ENCODE measurements at regions not wholly inside any gene's neighbourhood (a gene's known extent, or its start where the extent isn't known, plus 50 kb on each side); places are given as distances from the start of the nearest gene placed in this dataset.

DNA sequence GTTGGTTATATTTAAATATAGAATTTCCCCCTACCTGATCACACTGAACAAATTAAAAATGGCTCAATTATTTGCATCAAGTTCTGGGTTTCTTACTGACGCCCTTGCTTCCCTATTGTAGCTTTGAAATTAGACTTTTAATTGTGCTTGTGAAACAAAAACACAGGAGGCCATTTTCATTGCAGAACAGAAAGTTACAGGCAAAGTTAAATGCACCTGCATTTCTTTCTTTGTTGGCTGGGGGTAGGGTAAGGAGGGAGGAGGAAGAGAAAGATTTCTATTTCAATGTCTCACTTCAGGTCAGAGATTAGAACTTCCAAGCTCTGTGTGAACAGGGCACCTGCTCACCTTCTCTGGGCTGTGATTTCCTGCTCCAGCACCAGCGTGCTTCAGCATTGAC is 199.6 kb downstream of the BCL11A start:
- TF ChIP-seq POLR2A (IDR thresholded peaks at IDR 0.05) (no peak), POLR2AphosphoS5 (IDR thresholded peaks at IDR 0.05) (no peak), EP300 (IDR thresholded peaks at IDR 0.05) (no peak)
- TF ChIP-seq, protein P1, sequence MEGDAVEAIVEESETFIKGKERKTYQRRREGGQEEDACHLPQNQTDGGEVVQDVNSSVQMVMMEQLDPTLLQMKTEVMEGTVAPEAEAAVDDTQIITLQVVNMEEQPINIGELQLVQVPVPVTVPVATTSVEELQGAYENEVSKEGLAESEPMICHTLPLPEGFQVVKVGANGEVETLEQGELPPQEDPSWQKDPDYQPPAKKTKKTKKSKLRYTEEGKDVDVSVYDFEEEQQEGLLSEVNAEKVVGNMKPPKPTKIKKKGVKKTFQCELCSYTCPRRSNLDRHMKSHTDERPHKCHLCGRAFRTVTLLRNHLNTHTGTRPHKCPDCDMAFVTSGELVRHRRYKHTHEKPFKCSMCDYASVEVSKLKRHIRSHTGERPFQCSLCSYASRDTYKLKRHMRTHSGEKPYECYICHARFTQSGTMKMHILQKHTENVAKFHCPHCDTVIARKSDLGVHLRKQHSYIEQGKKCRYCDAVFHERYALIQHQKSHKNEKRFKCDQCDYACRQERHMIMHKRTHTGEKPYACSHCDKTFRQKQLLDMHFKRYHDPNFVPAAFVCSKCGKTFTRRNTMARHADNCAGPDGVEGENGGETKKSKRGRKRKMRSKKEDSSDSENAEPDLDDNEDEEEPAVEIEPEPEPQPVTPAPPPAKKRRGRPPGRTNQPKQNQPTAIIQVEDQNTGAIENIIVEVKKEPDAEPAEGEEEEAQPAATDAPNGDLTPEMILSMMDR (IDR thresholded peaks at IDR 0.05): no peak
